ENCODE measurements at regions not wholly inside any gene's neighbourhood (a gene's known extent, or its start where the extent isn't known, plus 50 kb on each side); places are given as distances from the start of the nearest gene placed in this dataset.
"Not testable (repeated sequence)": the region's sequence is repeated elsewhere in the genome, so short reads cannot be mapped to it uniquely, and the experiment has no call there.

GRCh38 chr2:155485141-155485842, 786.8 kb downstream of the KCNJ3 start:
- no peak for TF ChIP-seq CTCF (IDR thresholded peaks at IDR 0.05; ENCODE audit: low read depth, low read length, missing control alignments)
- no peak for DNase-seq (ENCODE audit: low read depth)
- no peak overlapping the region for H3K4me3 ChIP-seq (ENCODE audit: low read depth, low read length)
- in situ Hi-C loops (cut with HindIII; ENCODE audit: low sequenced_read_pairs): no loop called here

DNA sequence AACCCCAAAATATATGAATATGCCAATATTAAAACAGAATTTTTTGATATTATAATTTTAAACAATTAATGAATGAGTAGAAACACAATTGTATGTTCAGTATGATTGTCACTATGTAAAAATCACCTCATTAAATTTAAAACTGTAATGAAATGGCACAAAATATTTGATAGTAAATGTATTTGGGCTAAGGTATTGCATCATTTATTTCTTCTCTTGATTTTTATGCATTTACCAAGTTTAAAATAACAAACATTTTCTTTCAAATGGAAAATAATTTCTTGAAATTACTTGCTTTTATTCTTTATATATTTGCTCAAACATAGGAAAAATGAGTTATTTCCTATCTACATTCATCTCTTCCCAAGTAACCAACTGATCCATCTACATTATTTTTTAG, 782.6 kb downstream of the KCNJ3 start:
- TF ChIP-seq CTCF (IDR thresholded peaks at IDR 0.05; ENCODE audit: low read depth, low read length, missing control alignments): no peak
- in situ Hi-C loops (cut with HindIII; ENCODE audit: low sequenced_read_pairs): no loop called here
- no peak overlapping the region for H3K4me3 ChIP-seq (ENCODE audit: low read depth, low read length)
- no peak for DNase-seq (ENCODE audit: low read depth)

- H3K4me3 ChIP-seq (ENCODE audit: low read depth, low read length); DNase-seq (ENCODE audit: low read depth); in situ Hi-C loops (cut with HindIII; ENCODE audit: low sequenced_read_pairs): not testable (repeated sequence)
Measured at GRCh38 chr2:155472018-155472417, 773.5 kb downstream of the KCNJ3 start.

- in situ Hi-C loops (cut with HindIII; ENCODE audit: low sequenced_read_pairs): no loop called here
- DNase-seq (ENCODE audit: low read depth): no peak
- no peak for TF ChIP-seq CTCF (IDR thresholded peaks at IDR 0.05; ENCODE audit: low read depth, low read length, missing control alignments)
- H3K4me3 ChIP-seq (ENCODE audit: low read depth, low read length): no peak overlapping the region
Measured at GRCh38 chr2:155456222-155456621, 757.7 kb downstream of the KCNJ3 start.

DNA sequence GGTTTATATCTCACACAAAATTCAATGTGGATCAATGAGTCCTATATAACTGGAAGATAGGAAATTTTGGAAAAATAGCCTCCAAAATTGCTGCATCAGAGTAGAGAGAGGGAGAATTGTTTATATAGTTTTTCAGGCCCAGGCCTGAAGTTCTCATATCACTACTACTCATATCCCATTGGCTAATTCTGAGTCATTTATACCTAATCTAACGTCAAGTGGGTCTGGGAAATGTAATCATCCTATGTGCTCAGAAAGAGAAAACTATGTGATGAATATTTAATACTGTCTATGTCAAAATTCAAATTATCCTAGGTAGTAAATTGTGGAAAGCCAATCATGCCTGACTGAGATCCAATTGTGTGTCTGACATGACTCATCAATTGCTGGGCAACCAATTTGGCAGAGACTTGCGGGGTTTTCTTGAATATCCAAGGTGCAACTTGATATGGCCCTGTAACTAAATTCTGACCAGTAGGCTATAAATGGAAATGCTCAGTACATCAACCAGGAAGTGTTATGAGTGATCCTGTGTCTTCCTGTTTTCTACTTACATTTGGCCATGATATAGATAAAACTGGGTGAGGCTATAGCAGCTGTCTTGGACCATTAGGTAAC, 744.4 kb downstream of the KCNJ3 start:
- peak; percentile 46 for DNase-seq (ENCODE audit: low read depth)
- in situ Hi-C loops (cut with HindIII; ENCODE audit: low sequenced_read_pairs): no loop called here
- no peak overlapping the region for H3K4me3 ChIP-seq (ENCODE audit: low read depth, low read length)
- no peak for TF ChIP-seq CTCF (IDR thresholded peaks at IDR 0.05; ENCODE audit: low read depth, low read length, missing control alignments)

DNA sequence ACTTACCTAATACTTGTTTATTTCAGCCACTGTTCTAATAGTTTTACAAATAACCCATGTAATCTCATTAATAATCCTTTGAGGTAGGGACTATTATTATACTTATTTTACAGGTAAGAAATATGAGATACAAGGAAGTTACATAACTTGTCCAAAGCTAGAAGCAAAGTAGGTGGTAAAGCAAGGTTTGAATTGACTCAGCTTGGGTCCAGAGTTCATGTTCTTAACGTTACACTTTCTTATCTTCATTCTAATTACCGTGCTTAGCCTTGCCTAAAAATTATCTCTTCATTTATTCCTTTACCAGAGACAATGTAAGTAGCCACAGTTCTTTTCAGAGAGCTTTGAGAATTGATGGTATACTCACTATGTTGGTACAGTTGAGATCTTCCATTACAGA, 743.6 kb downstream of the KCNJ3 start:
- no peak overlapping the region for H3K4me3 ChIP-seq (ENCODE audit: low read depth, low read length)
- no peak for TF ChIP-seq CTCF (IDR thresholded peaks at IDR 0.05; ENCODE audit: low read depth, low read length, missing control alignments)
- in situ Hi-C loops (cut with HindIII; ENCODE audit: low sequenced_read_pairs): no loop called here
- DNase-seq (ENCODE audit: low read depth): no peak

GRCh38 chr2:155431004-155431507, 732.6 kb downstream of the KCNJ3 start:
- no peak for DNase-seq (ENCODE audit: low read depth)
- in situ Hi-C loops (cut with HindIII; ENCODE audit: low sequenced_read_pairs): no loop called here
- no peak overlapping the region for H3K4me3 ChIP-seq (ENCODE audit: low read depth, low read length)
- no peak for TF ChIP-seq CTCF (IDR thresholded peaks at IDR 0.05; ENCODE audit: low read depth, low read length, missing control alignments)

Measured in astrocyte of the cerebellum (primary cell).